Keratinocyte (primary cell): ENCODE measurements at regions not wholly inside any gene's neighbourhood (a gene's known extent, or its start where the extent isn't known, plus 50 kb on each side); places are given as distances from the start of the nearest gene placed in this dataset.

Experiments
- EZH2 ChIP-seq: IDR thresholded peaks from one replicate; pipeline ENCODE4 v1.6.1; 2012; ENCODE audit warnings: inconsistent platforms, mild to moderate bottlenecking, low read length, moderate library complexity
- TF ChIP-seq, protein P1 (sequence below), 3 experiments: IDR thresholded peaks in 1 of 3; conservative IDR thresholded peaks in 1 of 3; optimal IDR thresholded peaks in 1 of 3; 2 replicates in 2 of 3; 3 replicates in 1 of 3; pipeline versions ENCODE3 to v1.5.1; 2011; ENCODE audit warnings: low read length in 3 of 3, mild to moderate bottlenecking in 3 of 3, moderate library complexity in 2 of 3, control low read depth in 1 of 3, inconsistent platforms in 1 of 3; ENCODE audit not compliant: insufficient read depth in 2 of 3; ENCODE audit errors: extremely low read depth in 1 of 3

DNA sequence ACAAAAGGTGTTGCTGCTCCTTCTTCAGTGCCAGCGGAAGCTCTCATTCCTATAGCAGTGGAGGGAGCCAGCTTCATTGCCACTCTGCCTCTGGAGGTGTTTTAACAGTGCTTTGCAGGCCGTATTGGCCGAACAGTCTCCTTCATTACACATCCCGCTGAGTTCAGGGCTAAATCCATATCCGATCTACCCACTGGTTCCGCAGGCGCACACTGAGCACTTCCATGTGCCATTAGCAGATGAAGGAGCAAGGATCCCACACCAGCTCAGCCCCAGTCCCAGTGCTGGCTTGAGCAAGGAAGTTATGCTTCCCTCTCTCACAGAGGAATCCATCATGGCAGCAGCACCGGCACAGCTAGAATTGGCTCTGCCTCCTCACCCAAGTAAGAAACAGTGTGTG lies 121.2 kb upstream of the IRX2 start:
- TF ChIP-seq, protein P1, sequence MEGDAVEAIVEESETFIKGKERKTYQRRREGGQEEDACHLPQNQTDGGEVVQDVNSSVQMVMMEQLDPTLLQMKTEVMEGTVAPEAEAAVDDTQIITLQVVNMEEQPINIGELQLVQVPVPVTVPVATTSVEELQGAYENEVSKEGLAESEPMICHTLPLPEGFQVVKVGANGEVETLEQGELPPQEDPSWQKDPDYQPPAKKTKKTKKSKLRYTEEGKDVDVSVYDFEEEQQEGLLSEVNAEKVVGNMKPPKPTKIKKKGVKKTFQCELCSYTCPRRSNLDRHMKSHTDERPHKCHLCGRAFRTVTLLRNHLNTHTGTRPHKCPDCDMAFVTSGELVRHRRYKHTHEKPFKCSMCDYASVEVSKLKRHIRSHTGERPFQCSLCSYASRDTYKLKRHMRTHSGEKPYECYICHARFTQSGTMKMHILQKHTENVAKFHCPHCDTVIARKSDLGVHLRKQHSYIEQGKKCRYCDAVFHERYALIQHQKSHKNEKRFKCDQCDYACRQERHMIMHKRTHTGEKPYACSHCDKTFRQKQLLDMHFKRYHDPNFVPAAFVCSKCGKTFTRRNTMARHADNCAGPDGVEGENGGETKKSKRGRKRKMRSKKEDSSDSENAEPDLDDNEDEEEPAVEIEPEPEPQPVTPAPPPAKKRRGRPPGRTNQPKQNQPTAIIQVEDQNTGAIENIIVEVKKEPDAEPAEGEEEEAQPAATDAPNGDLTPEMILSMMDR (optimal IDR thresholded peaks at IDR 0.05 in 1 of 3, IDR thresholded peaks at IDR 0.05 in 1 of 3, conservative IDR thresholded peaks at IDR 0.05 in 1 of 3; ENCODE audit: extremely low read depth in 1 of 3, insufficient read depth in 2 of 3, low read length in 3 of 3): no peak
- no peak for TF ChIP-seq EZH2
